Neuronal stem cell (in vitro differentiated cells): ENCODE measurements at regions not wholly inside any gene's neighbourhood (a gene's known extent, or its start where the extent isn't known, plus 50 kb on each side); places are given as distances from the start of the nearest gene placed in this dataset.

Experiments used
- DNase-seq: peaks from one replicate; pipeline ENCODE4 v3.0.0-alpha.2; 2013; ENCODE audit warnings: low spot score
- H2AFZ ChIP-seq: one replicate; pipeline ENCODE4 v1.6.1; 2013; ENCODE audit warnings: mild to moderate bottlenecking, low read length, inconsistent platforms
- H2AK5ac ChIP-seq: 2 replicates; pipeline ENCODE4 v1.6.1; 2013; ENCODE audit warnings: low read depth, mild to moderate bottlenecking, inconsistent platforms, low read length, moderate library complexity, mixed read lengths
- H2BK120ac ChIP-seq: 2 replicates; pipeline ENCODE4 v1.6.1; 2013; ENCODE audit warnings: low read depth, mild to moderate bottlenecking, inconsistent platforms, low read length, moderate library complexity, mixed read lengths
- H2BK12ac ChIP-seq: one replicate; pipeline ENCODE4 v1.6.1; 2013; ENCODE audit warnings: low read length, inconsistent platforms
- H2BK15ac ChIP-seq: 2 replicates; pipeline ENCODE4 v1.6.1; 2013; ENCODE audit warnings: mild to moderate bottlenecking, low read length, inconsistent platforms, mixed read lengths
- H2BK5ac ChIP-seq: one replicate; pipeline ENCODE4 v1.6.1; 2013; ENCODE audit warnings: inconsistent platforms, mild to moderate bottlenecking, low read length, moderate library complexity
- H3K14ac ChIP-seq: one replicate; pipeline ENCODE4 v1.6.1; 2013; ENCODE audit warnings: low read length, inconsistent platforms
- H3K18ac ChIP-seq: 2 replicates; pipeline ENCODE4 v1.6.1; 2013; ENCODE audit warnings: low read length, inconsistent platforms
- H3K23ac ChIP-seq: 2 replicates; pipeline ENCODE4 v1.6.1; 2013; ENCODE audit warnings: low read depth, mild to moderate bottlenecking, mixed read lengths, low read length, inconsistent platforms; ENCODE audit not compliant: poor library complexity
- H3K27ac ChIP-seq: replicated peaks from 3 replicates; pipeline ENCODE4 v1.5.1; 2013; ENCODE audit warnings: low read length, inconsistent platforms
- H3K27me3 ChIP-seq, 3 experiments: 2 replicates each; pipeline ENCODE4 v1.6.1; 2013; ENCODE audit warnings: low read length in 3 of 3, mild to moderate bottlenecking in 2 of 3, inconsistent platforms in 1 of 3, low read depth in 1 of 3, mixed read lengths in 1 of 3, moderate library complexity in 1 of 3; ENCODE audit not compliant: control insufficient read depth in 3 of 3, insufficient read depth in 3 of 3
- H3K36me3 ChIP-seq, 2 donors: replicated peaks in 1 of 2; 2 replicates each; pipeline ENCODE4 v1.6.1; 2013; ENCODE audit warnings: low read length in 2 of 2; ENCODE audit not compliant: control insufficient read depth in 2 of 2, insufficient read depth in 2 of 2
- H3K4ac ChIP-seq: 2 replicates; pipeline ENCODE4 v1.6.1; 2013; ENCODE audit warnings: inconsistent platforms, mild to moderate bottlenecking, low read length, moderate library complexity
- H3K4me1 ChIP-seq, 2 donors: 1 replicate in 1 of 2; 2 replicates in 1 of 2; pipeline ENCODE4 v1.6.1; 2013; ENCODE audit warnings: low read length in 2 of 2, low read depth in 1 of 2; ENCODE audit not compliant: control insufficient read depth in 2 of 2, insufficient read depth in 1 of 2
- H3K4me2 ChIP-seq: one replicate; pipeline ENCODE4 v1.6.1; 2013; ENCODE audit warnings: mild to moderate bottlenecking, low read length, inconsistent platforms; ENCODE audit not compliant: insufficient read depth, poor library complexity, severe bottlenecking
- H3K4me3 ChIP-seq, 2 donors: 2 replicates each; pipeline ENCODE4 v1.5.1; 2013; ENCODE audit warnings: low read length in 2 of 2, mild to moderate bottlenecking in 2 of 2, inconsistent platforms in 1 of 2, moderate library complexity in 1 of 2
- H3K79me1 ChIP-seq: one replicate; pipeline ENCODE4 v1.6.1; 2013; ENCODE audit warnings: low read depth, mild to moderate bottlenecking, inconsistent platforms, low read length, moderate library complexity
- H3K9ac ChIP-seq: one replicate; pipeline ENCODE4 v1.6.1; 2013; ENCODE audit warnings: mild to moderate bottlenecking, low read depth, low read length, inconsistent platforms; ENCODE audit not compliant: poor library complexity
- H3K9me3 ChIP-seq, 2 donors: replicated peaks in 1 of 2; 2 replicates each; pipeline versions ENCODE3 to v1.6.1; 2013; ENCODE audit warnings: low read length in 2 of 2, mild to moderate bottlenecking in 2 of 2, inconsistent platforms in 1 of 2, low read depth in 1 of 2, mixed read lengths in 1 of 2, moderate library complexity in 1 of 2; ENCODE audit not compliant: control insufficient read depth in 2 of 2, insufficient read depth in 1 of 2
- H4K8ac ChIP-seq: one replicate; pipeline ENCODE4 v1.6.1; 2013; ENCODE audit warnings: low read depth, mild to moderate bottlenecking, inconsistent platforms, low read length, moderate library complexity
- H4K91ac ChIP-seq: one replicate; pipeline ENCODE4 v1.6.1; 2013; ENCODE audit warnings: low read length, low read depth, mild to moderate bottlenecking, inconsistent platforms; ENCODE audit not compliant: poor library complexity
- WGBS, 2 donors: extraction: QIAGEN DNeasy Blood & Tissue Kit; methylation state at CpG; one replicate each; pipeline ENCODE4 v1.1.7; 2013; ENCODE audit warnings: missing lambda C conversion rate in 2 of 2, mixed read lengths in 1 of 2; ENCODE audit not compliant: insufficient read length in 2 of 2, insufficient replicate concordance in 1 of 2; ENCODE audit errors: extremely low coverage in 2 of 2; 5-methylcytosine and 5-hydroxymethylcytosine counted together

- DNase-seq: no peak
- Histone ChIP-seq H2AFZ (no peak overlapping the region), H2BK12ac (no peak overlapping the region), H3K79me1 (no peaks in the 10 kb centered on the region), H4K8ac (no peak overlapping the region), H3K4me1 (no peaks in the 10 kb centered on the region), H3K9me3 (no peaks in the 10 kb centered on the region), H2BK5ac (no peak overlapping the region), H4K91ac (no peak overlapping the region), H3K4me3 (no peak overlapping the region), H2AK5ac (no peak overlapping the region), H3K9ac (no peak overlapping the region), H2BK120ac (no peak overlapping the region), H3K27me3 (no peaks in the 10 kb centered on the region), H3K4ac (no peak overlapping the region), H3K14ac (no peak overlapping the region), H3K23ac (no peak overlapping the region), H2BK15ac (no peak overlapping the region), H3K27ac (no peak overlapping the region), H3K36me3 (no peaks in the 10 kb centered on the region), H3K18ac (no peak overlapping the region), H3K4me2 (no peak overlapping the region)
- no CpG with 5 or more reads among the region's 2 CpGs for WGBS, 2 donors
Observed at GRCh38 chr4:155535802-155536454, 130.7 kb upstream of the GUCY1A1 start.

DNA sequence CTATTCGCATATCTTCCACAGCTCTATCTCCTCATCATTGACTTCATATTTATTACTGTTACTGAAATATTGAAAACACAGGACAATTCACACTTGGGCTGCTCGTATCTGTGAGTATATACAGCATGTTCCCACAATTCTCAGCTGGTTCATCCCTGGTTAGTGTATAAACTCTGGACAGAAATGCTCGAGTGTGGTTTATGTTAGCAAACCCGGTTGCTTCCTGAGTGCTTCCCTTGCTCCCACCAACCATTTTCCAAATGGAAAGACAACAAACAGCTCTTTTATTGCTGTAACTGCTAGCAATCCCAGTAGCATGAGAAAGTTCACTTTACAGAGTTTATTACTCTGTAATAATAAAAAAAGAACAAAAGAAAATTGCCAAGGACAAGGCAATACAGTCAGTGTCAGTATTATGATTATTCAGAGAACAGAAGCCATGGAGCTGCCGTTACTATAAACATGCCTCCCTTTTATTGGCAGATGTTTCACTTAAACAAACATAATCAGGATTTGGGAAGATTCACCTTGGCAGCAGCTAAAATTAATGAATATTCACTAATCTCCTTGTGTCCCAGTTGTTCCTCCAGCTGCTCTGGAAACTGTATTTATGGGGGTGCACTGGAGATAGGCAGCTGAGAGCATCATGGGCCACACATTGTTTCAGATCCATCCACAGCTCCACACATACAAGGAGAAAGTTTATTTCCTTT lies 134.1 kb upstream of the GUCY1A1 start:
- WGBS, 2 donors: no CpG with 5 or more reads among the region's 5 CpGs

GRCh38 chr4:155530857-155531256 lies 135.8 kb upstream of the GUCY1A1 start:
- Histone ChIP-seq H2BK15ac (no peak overlapping the region), H3K4me1 (no peaks in the 10 kb centered on the region), H3K79me1 (no peaks in the 10 kb centered on the region), H2AK5ac (no peak overlapping the region), H3K4me2 (no peak overlapping the region), H3K27me3 (no peaks in the 10 kb centered on the region), H3K4me3 (no peak overlapping the region), H3K18ac (no peak overlapping the region), H3K14ac (no peak overlapping the region), H2BK120ac (no peak overlapping the region), H4K91ac (no peak overlapping the region), H3K36me3 (no peaks in the 10 kb centered on the region), H2BK5ac (no peak overlapping the region), H3K27ac (no peak overlapping the region), H3K4ac (no peak overlapping the region), H4K8ac (no peak overlapping the region), H3K9me3 (no peaks in the 10 kb centered on the region), H2BK12ac (no peak overlapping the region), H2AFZ (no peak overlapping the region), H3K23ac (no peak overlapping the region), H3K9ac (no peak overlapping the region)
- WGBS, 2 donors: no CpG with 5 or more reads among the region's 5 CpGs
- DNase-seq: no peak

More for the DNA sequence above, 134.1 kb upstream of the GUCY1A1 start:
- Histone ChIP-seq H3K18ac (no peak overlapping the region), H2BK5ac (no peak overlapping the region), H4K91ac (no peak overlapping the region), H3K27ac (no peak overlapping the region), H3K4me3 (no peak overlapping the region), H2BK120ac (no peak overlapping the region), H2AFZ (no peak overlapping the region), H4K8ac (no peak overlapping the region), H3K4ac (no peak overlapping the region), H2AK5ac (no peak overlapping the region), H3K4me2 (no peak overlapping the region), H3K9ac (no peak overlapping the region), H3K9me3 (no peaks in the 10 kb centered on the region), H2BK15ac (no peak overlapping the region), H3K79me1 (no peaks in the 10 kb centered on the region), H3K36me3 (no peaks in the 10 kb centered on the region), H3K27me3 (no peaks in the 10 kb centered on the region), H3K4me1 (no peaks in the 10 kb centered on the region), H3K23ac (no peak overlapping the region), H3K14ac (no peak overlapping the region), H2BK12ac (no peak overlapping the region)
- no peak for DNase-seq

DNA sequence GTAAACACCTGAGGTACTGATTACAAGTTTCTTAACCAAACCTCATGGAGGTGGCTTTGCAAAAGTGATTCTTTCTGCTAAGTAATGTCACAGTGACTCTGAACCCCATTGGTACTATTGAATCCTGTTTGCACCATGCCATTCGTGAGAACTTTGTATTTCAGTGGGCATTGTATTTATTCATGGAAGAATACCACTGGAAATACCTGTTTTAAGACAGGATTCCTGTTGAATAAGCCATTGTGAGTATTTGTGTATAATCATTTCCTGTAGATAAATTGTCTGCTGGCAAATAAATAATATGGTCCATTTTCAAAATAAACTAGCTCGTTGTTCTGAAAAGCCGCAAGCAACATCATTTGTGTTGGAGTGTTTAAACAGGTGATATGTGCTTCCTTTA lies 136.4 kb upstream of the GUCY1A1 start:
- H3K4me2 ChIP-seq: no peak overlapping the region
- H4K91ac ChIP-seq: no peak overlapping the region
- H3K27me3 ChIP-seq: no peaks in the 10 kb centered on the region
- H4K8ac ChIP-seq: no peak overlapping the region
- no peaks in the 10 kb centered on the region for H3K4me1 ChIP-seq
- H3K4me3 ChIP-seq: no peak overlapping the region
- no peak overlapping the region for H2BK5ac ChIP-seq
- no peak overlapping the region for H3K4ac ChIP-seq
- no peaks in the 10 kb centered on the region for H3K36me3 ChIP-seq
- H3K18ac ChIP-seq: no peak overlapping the region
- no peak overlapping the region for H2BK120ac ChIP-seq
- H3K27ac ChIP-seq: no peak overlapping the region
- no peak overlapping the region for H3K14ac ChIP-seq
- H3K23ac ChIP-seq: no peak overlapping the region
- WGBS, 2 donors: no CpG with 5 or more reads among the region's 3 CpGs
- H3K9ac ChIP-seq: no peak overlapping the region
- no peaks in the 10 kb centered on the region for H3K9me3 ChIP-seq
- no peaks in the 10 kb centered on the region for H3K79me1 ChIP-seq
- no peak for DNase-seq
- H2BK12ac ChIP-seq: no peak overlapping the region
- H2AFZ ChIP-seq: no peak overlapping the region
- H2AK5ac ChIP-seq: no peak overlapping the region
- H2BK15ac ChIP-seq: no peak overlapping the region
